ENCODE measurements at regions not wholly inside any gene's neighbourhood (a gene's known extent, or its start where the extent isn't known, plus 50 kb on each side); places are given as distances from the start of the nearest gene placed in this dataset.
A peak's percentile ranks its signal among the peaks of the same experiment; 100 is the strongest.

DNA sequence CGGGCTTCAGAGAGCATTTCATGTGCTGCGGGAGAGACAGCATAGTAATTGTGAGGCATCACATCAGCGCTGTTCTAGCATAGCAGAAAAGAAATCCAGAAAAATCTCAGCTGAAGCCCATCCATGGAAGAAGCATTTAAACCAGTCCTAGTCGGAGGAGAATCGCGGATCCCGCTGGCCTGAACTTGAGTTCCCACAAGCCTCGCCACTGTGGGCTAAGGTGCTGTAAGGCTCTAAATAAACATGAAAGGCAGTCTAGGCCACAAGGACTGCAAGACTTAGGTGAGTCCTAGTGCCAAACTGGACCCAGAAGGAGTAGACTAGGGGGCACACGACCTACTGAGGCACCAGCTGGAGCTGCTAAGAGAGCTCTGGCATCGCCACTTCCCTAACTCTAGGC is 1225.3 kb upstream of the CHAC2 start:
- Mint-ChIP-seq H3K4me3 (ENCODE audit: unreplicated experiment) (no peak overlapping the region), H3K27ac (ENCODE audit: unreplicated experiment) (no peak overlapping the region), H3K9me3 (ENCODE audit: unreplicated experiment) (no peaks in the 10 kb centered on the region), H3K4me1 (ENCODE audit: unreplicated experiment) (peaks cover 23% of the 10 kb centered on the region), H3K27me3 (ENCODE audit: unreplicated experiment) (no peaks in the 10 kb centered on the region), H3K36me3 (ENCODE audit: unreplicated experiment) (no peaks in the 10 kb centered on the region)
- DNase-seq (ENCODE audit: extremely low spot score, unreplicated experiment): no peak
- TF ChIP-seq, protein P1, sequence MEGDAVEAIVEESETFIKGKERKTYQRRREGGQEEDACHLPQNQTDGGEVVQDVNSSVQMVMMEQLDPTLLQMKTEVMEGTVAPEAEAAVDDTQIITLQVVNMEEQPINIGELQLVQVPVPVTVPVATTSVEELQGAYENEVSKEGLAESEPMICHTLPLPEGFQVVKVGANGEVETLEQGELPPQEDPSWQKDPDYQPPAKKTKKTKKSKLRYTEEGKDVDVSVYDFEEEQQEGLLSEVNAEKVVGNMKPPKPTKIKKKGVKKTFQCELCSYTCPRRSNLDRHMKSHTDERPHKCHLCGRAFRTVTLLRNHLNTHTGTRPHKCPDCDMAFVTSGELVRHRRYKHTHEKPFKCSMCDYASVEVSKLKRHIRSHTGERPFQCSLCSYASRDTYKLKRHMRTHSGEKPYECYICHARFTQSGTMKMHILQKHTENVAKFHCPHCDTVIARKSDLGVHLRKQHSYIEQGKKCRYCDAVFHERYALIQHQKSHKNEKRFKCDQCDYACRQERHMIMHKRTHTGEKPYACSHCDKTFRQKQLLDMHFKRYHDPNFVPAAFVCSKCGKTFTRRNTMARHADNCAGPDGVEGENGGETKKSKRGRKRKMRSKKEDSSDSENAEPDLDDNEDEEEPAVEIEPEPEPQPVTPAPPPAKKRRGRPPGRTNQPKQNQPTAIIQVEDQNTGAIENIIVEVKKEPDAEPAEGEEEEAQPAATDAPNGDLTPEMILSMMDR (IDR thresholded peaks at IDR 0.05): no peak

DNA sequence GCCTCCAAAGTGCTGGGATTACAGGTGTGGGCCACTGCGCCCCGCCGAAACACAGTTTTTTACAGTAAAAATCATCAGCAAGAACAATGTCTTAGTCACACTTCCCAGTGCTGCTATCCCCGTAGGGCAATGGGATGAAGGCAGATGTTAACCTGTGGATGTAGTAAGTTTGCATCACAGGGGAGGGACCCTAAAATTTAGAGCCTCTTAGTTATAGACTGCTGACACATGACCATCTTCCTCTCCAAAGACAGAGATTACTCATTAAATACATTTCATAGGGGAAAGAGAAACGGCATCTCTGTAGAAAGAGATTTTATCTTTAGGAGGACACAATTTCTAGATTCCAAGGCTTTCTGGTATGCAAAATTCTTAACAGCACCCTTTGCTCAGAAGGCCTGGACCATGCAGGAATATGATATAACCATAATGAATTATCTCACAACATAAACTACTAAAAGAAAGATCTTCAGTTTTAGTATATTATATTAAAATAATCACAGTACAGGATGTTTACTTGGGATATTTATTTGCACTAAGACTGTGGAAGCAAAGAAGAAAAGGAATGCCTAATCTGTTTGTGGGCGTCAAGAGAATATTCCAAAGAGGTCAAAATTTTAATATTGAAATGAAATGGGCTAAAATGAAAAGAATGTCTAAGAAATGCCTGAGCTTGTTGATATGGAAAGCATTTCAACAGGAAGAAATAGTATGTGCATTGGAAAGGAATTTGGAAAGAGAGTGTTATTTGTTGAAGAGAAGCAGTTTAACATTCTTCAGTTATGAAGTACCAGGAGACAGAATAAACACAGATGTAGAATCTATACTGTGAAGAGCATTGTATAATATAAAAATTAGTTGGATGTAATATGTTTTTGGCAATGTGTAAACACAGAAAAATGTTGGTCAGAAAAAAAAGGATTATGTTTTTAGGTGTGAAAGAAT is 1228.3 kb upstream of the CHAC2 start:
- H3K27ac Mint-ChIP-seq (ENCODE audit: unreplicated experiment): peak overlapping the region; percentile 81
- no peak overlapping the region for H3K4me3 Mint-ChIP-seq (ENCODE audit: unreplicated experiment)
- no peaks in the 10 kb centered on the region for H3K9me3 Mint-ChIP-seq (ENCODE audit: unreplicated experiment)
- TF ChIP-seq, protein P1 (IDR thresholded peaks at IDR 0.05): no peak
- no peak for DNase-seq (ENCODE audit: extremely low spot score, unreplicated experiment)
- H3K4me1 Mint-ChIP-seq (ENCODE audit: unreplicated experiment): peaks cover 26% of the 10 kb centered on the region
- no peaks in the 10 kb centered on the region for H3K36me3 Mint-ChIP-seq (ENCODE audit: unreplicated experiment)
- no peaks in the 10 kb centered on the region for H3K27me3 Mint-ChIP-seq (ENCODE audit: unreplicated experiment)

DNA sequence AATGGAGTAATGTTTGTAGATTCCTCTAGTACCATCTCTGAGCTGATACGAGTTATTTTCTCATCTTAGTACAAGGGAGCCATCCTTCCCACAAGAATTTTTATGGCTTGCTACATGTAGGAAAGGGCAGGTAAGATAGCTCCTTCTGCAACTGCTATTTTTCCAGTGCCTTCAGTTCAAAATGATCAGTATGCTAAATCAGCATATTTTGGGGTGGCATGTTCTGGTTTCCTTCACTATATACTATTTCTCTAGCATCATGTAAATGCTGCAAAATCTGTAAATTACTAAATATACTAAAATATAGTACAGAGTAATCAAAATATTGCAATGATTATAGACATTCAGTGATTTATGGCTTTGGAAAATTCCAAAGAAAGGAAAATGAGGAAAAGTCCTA is 1230.0 kb upstream of the CHAC2 start:
- DNase-seq (ENCODE audit: extremely low spot score, unreplicated experiment): no peak
- Mint-ChIP-seq H3K9me3 (ENCODE audit: unreplicated experiment) (no peaks in the 10 kb centered on the region), H3K27me3 (ENCODE audit: unreplicated experiment) (no peaks in the 10 kb centered on the region), H3K36me3 (ENCODE audit: unreplicated experiment) (no peaks in the 10 kb centered on the region), H3K4me3 (ENCODE audit: unreplicated experiment) (no peak overlapping the region), H3K4me1 (ENCODE audit: unreplicated experiment) (peaks cover 39% of the 10 kb centered on the region), H3K27ac (ENCODE audit: unreplicated experiment) (peak overlapping the region; percentile 80)
- TF ChIP-seq, protein P1 (IDR thresholded peaks at IDR 0.05): no peak

- Mint-ChIP-seq H3K4me3 (ENCODE audit: unreplicated experiment) (no peak overlapping the region), H3K27me3 (ENCODE audit: unreplicated experiment) (no peaks in the 10 kb centered on the region), H3K36me3 (ENCODE audit: unreplicated experiment) (no peaks in the 10 kb centered on the region), H3K9me3 (ENCODE audit: unreplicated experiment) (no peaks in the 10 kb centered on the region), H3K4me1 (ENCODE audit: unreplicated experiment) (peaks cover 45% of the 10 kb centered on the region), H3K27ac (ENCODE audit: unreplicated experiment) (peak overlapping the region; percentile 80)
- DNase-seq (ENCODE audit: extremely low spot score, unreplicated experiment): no peak
- TF ChIP-seq, protein P1 (IDR thresholded peaks at IDR 0.05): no peak
Measured at GRCh38 chr2:52536929-52537460, 1230.6 kb upstream of the CHAC2 start.

DNA sequence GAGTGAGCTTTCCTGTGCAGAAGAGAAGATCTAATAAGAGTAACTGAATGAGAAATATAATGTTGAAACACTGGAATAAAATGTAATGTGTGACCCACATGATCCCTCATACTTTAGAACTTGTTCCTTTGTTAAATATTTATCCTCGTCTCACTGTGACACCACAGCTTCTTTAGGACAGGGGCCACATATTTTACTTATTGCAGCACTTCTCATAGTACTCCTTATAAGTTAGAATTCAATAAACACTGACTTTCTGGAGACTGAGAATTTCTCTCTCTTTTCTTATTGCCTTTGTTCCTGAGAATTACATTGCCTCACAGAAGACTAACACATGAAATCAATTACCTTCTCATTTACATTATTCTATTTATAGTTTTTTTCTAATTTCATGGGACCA is 1234.6 kb upstream of the CHAC2 start:
- no peak for DNase-seq (ENCODE audit: extremely low spot score, unreplicated experiment)
- no peak overlapping the region for H3K4me3 Mint-ChIP-seq (ENCODE audit: unreplicated experiment)
- H3K4me1 Mint-ChIP-seq (ENCODE audit: unreplicated experiment): peaks cover 30% of the 10 kb centered on the region
- peak overlapping the region; percentile 78 for H3K27ac Mint-ChIP-seq (ENCODE audit: unreplicated experiment)
- H3K27me3 Mint-ChIP-seq (ENCODE audit: unreplicated experiment): no peaks in the 10 kb centered on the region
- H3K9me3 Mint-ChIP-seq (ENCODE audit: unreplicated experiment): no peaks in the 10 kb centered on the region
- no peaks in the 10 kb centered on the region for H3K36me3 Mint-ChIP-seq (ENCODE audit: unreplicated experiment)
- TF ChIP-seq, protein P1 (IDR thresholded peaks at IDR 0.05): no peak
